ENCODE measurements at regions not wholly inside any gene's neighbourhood (a gene's known extent, or its start where the extent isn't known, plus 50 kb on each side); places are given as distances from the start of the nearest gene placed in this dataset.
"Not testable (repeated sequence)": the region's sequence is repeated elsewhere in the genome, so short reads cannot be mapped to it uniquely, and the experiment has no call there.

GRCh38 chr5:154543380-154543779 is 65.4 kb upstream of the HAND1 start:
- no peak for TF ChIP-seq POLR2AphosphoS5 (IDR thresholded peaks at IDR 0.05; ENCODE audit: insufficient read depth in 1 of 2, low read depth in 1 of 2)
- Histone ChIP-seq H3K27ac (no peak overlapping the region), H3K27me3 (no peaks in the 10 kb centered on the region), H3K4me3 (no peak overlapping the region), H3K4me1 (peaks cover 6% of the 10 kb centered on the region), H3K9me3 (no peaks in the 10 kb centered on the region), H3K36me3 (no peaks in the 10 kb centered on the region)
- DNase-seq (ENCODE audit: extremely low spot score in 2 of 2), result no peak
- intact Hi-C loops (cut with DNase I), result no loop called here

- DNase-seq (ENCODE audit: extremely low spot score in 2 of 2), result no peak
- H3K9me3 ChIP-seq, result no peaks in the 10 kb centered on the region
- H3K27me3 ChIP-seq, result no peaks in the 10 kb centered on the region
- H3K36me3 ChIP-seq, result no peaks in the 10 kb centered on the region
- H3K4me1 ChIP-seq, result peaks cover 6% of the 10 kb centered on the region
- no peak overlapping the region for H3K27ac ChIP-seq
- intact Hi-C loops (cut with DNase I), result no loop called here
- TF ChIP-seq POLR2A (IDR thresholded peaks at IDR 0.05), result no peak
- TF ChIP-seq POLR2AphosphoS5 (IDR thresholded peaks at IDR 0.05; ENCODE audit: insufficient read depth in 1 of 2, low read depth in 1 of 2), result no peak
- no peak for TF ChIP-seq CTCF (IDR thresholded peaks at IDR 0.05)
- no peak overlapping the region for H3K4me3 ChIP-seq
Observed at GRCh38 chr5:154542581-154542980, 64.6 kb upstream of the HAND1 start.

GRCh38 chr5:154542000-154542399 is 64.0 kb upstream of the HAND1 start:
- no peaks in the 10 kb centered on the region for H3K36me3 ChIP-seq
- intact Hi-C loops (cut with DNase I), result no loop called here
- DNase-seq (ENCODE audit: extremely low spot score in 2 of 2), result no peak
- H3K4me1 ChIP-seq, result peaks cover 6% of the 10 kb centered on the region
- H3K27me3 ChIP-seq, result no peaks in the 10 kb centered on the region
- H3K9me3 ChIP-seq, result no peaks in the 10 kb centered on the region
- H3K27ac ChIP-seq, result no peak overlapping the region
- no peak overlapping the region for H3K4me3 ChIP-seq
- TF ChIP-seq POLR2AphosphoS5 (IDR thresholded peaks at IDR 0.05; ENCODE audit: insufficient read depth in 1 of 2, low read depth in 1 of 2) (no peak), CTCF (IDR thresholded peaks at IDR 0.05) (no peak), POLR2A (IDR thresholded peaks at IDR 0.05) (no peak)

DNA sequence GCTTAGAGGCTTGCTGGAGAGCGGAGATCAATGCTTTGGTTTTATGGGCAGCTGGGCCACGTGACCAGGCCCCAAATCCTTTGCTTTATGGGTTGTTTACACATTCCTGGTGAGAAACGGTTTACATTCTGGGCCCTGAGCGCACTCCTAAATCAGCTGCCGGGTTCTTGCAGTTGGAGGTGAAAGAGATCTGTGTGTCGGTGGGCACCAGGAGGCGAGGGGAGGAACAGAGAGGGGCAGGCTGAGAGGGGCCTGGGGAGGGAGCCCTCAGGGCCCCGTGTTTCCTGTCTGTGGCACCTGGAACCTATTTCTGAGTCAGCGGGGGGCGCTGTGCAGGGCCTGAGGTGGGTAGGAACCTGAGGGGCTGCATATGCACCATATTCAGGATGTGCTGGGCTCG is 63.5 kb upstream of the HAND1 start:
- no peaks in the 10 kb centered on the region for H3K27me3 ChIP-seq
- H3K9me3 ChIP-seq, result no peaks in the 10 kb centered on the region
- no peak for DNase-seq (ENCODE audit: extremely low spot score in 2 of 2)
- TF ChIP-seq POLR2AphosphoS5 (IDR thresholded peaks at IDR 0.05; ENCODE audit: insufficient read depth in 1 of 2, low read depth in 1 of 2) (no peak), POLR2A (IDR thresholded peaks at IDR 0.05) (no peak), CTCF (IDR thresholded peaks at IDR 0.05) (no peak)
- H3K4me3 ChIP-seq, result no peak overlapping the region
- H3K4me1 ChIP-seq, result peaks cover 6% of the 10 kb centered on the region
- no peak overlapping the region for H3K27ac ChIP-seq
- H3K36me3 ChIP-seq, result no peaks in the 10 kb centered on the region
- intact Hi-C loops (cut with DNase I), result no loop called here

- no peak for DNase-seq (ENCODE audit: extremely low spot score in 2 of 2)
- TF ChIP-seq CTCF (IDR thresholded peaks at IDR 0.05), result no peak
- TF ChIP-seq POLR2AphosphoS5 (IDR thresholded peaks at IDR 0.05; ENCODE audit: insufficient read depth in 1 of 2, low read depth in 1 of 2), result no peak
- no peak for TF ChIP-seq POLR2A (IDR thresholded peaks at IDR 0.05)
- H3K9me3 ChIP-seq, result no peaks in the 10 kb centered on the region
- H3K27ac ChIP-seq, result no peak overlapping the region
- peaks cover 6% of the 10 kb centered on the region for H3K4me1 ChIP-seq
- intact Hi-C loops (cut with DNase I), result no loop called here
- no peaks in the 10 kb centered on the region for H3K27me3 ChIP-seq
- H3K36me3 ChIP-seq, result no peaks in the 10 kb centered on the region
- no peak overlapping the region for H3K4me3 ChIP-seq
Observed at GRCh38 chr5:154540600-154540999, 62.6 kb upstream of the HAND1 start.

- peaks cover 6% of the 10 kb centered on the region for H3K4me1 ChIP-seq
- no peak overlapping the region for H3K27ac ChIP-seq
- no peaks in the 10 kb centered on the region for H3K27me3 ChIP-seq
- intact Hi-C loops (cut with DNase I), result no loop called here
- no peaks in the 10 kb centered on the region for H3K9me3 ChIP-seq
- no peaks in the 10 kb centered on the region for H3K36me3 ChIP-seq
- H3K4me3 ChIP-seq, result no peak overlapping the region
- TF ChIP-seq CTCF (IDR thresholded peaks at IDR 0.05) (no peak), POLR2A (IDR thresholded peaks at IDR 0.05) (no peak)
- no peak for DNase-seq (ENCODE audit: extremely low spot score in 2 of 2)
Observed at GRCh38 chr5:154538492-154538891, 60.5 kb upstream of the HAND1 start.

GRCh38 chr5:154536439-154536838 is 58.4 kb upstream of the HAND1 start:
- H3K4me1 ChIP-seq; H3K36me3 ChIP-seq; H3K27ac ChIP-seq; intact Hi-C loops (cut with DNase I); DNase-seq (ENCODE audit: extremely low spot score in 2 of 2); H3K9me3 ChIP-seq; H3K4me3 ChIP-seq; H3K27me3 ChIP-seq: not testable (repeated sequence)

Data from vagina (tissue), 2 donors.